A549 (cell line): ENCODE measurements at regions not wholly inside any gene's neighbourhood (a gene's known extent, or its start where the extent isn't known, plus 50 kb on each side); places are given as distances from the start of the nearest gene placed in this dataset.
"Not testable (repeated sequence)": the region's sequence is repeated elsewhere in the genome, so short reads cannot be mapped to it uniquely, and the experiment has no call there.

Experiments
- ATAC-seq, 2 experiments: fragments of 200-7000 bp in 1 of 2; fragments of >200 bp in 1 of 2; cut with Nextera tagmentation in 1 of 2; cut with Tn5 transposase in 1 of 2; 3 replicates each; pipeline versions ENCODE4 v1.8.0 to v1.9.1; 2018 to 2020; ENCODE audit warnings: mild to moderate bottlenecking in 1 of 2, moderate library complexity in 1 of 2
- CTCF ChIA-PET: fragments of 300-600 bp; sonication (Branson Sonifier 250); formaldehyde crosslinking; extraction: SDS; loops from one replicate; lab custom pipeline; 2021; ENCODE audit warnings: antibody characterized with exemption, inconsistent platforms; lab: Yijun Ruan, JAX
- POLR2A ChIA-PET: fragments of 350-600 bp; formaldehyde crosslinking; extraction: SDS; loops from one replicate; lab custom pipeline; 2021; ENCODE audit warnings: antibody characterized with exemption, inconsistent platforms; lab: Yijun Ruan, JAX
- DNase-seq, 2 experiments: peaks; one replicate each; pipeline versions ENCODE4 v3.0.0 to v3.0.0-alpha.2; 2011 to 2016; ENCODE audit warnings: low read depth in 1 of 2, low spot score in 1 of 2
- FAIRE-seq: peaks from 2 replicates; lab custom pipeline; 2011; peaks lifted over from hg19 to GRCh38; lab: Jason Lieb, UNC
- H3K27ac ChIP-seq, 2 experiments: fragments of >200 bp; sonication (Bioruptor Twin); formaldehyde crosslinking; 3 replicates each; pipeline ENCODE4 v1.5.1; 2016 to 2017
- H3K4me1 ChIP-seq: fragments of >200 bp; sonication (Bioruptor Twin); formaldehyde crosslinking; 3 replicates; pipeline ENCODE4 v1.6.1; 2016
- H3K4me2 ChIP-seq: fragments of >200 bp; sonication (Bioruptor Twin); formaldehyde crosslinking; 3 replicates; pipeline ENCODE4 v1.6.1; 2016
- H3K4me3 ChIP-seq: fragments of >200 bp; sonication (Bioruptor Twin); formaldehyde crosslinking; 3 replicates; pipeline ENCODE4 v1.5.1; 2016
- H3K9me3 ChIP-seq: fragments of >200 bp; sonication (Bioruptor Twin); formaldehyde crosslinking; 3 replicates; pipeline ENCODE4 v1.6.1; 2016
- ATOH8 ChIP-seq: fragments of 250-450 bp; sonication (Bioruptor Pico); IDR thresholded peaks from 2 replicates; pipeline ENCODE4 v1.5.0; 2020; ENCODE audit warnings: low read depth, mild to moderate bottlenecking, moderate library complexity
- E2F6 ChIP-seq: IDR thresholded peaks from 2 replicates; pipeline ENCODE4 v1.6.1; 2012; ENCODE audit warnings: low read depth, borderline replicate concordance
- ELK1 ChIP-seq: fragments of 150-350 bp; IDR thresholded peaks from 2 replicates; pipeline ENCODE4 v1.6.1; 2014; ENCODE audit warnings: low read depth, mild to moderate bottlenecking, low read length
- EP300 ChIP-seq, 2 experiments: fragments of >200 bp; sonication (Bioruptor Twin); formaldehyde crosslinking; IDR thresholded peaks; 2 replicates in 1 of 2; 3 replicates in 1 of 2; pipeline ENCODE4 v1.6.1; 2016 to 2017
- GATA3 ChIP-seq: IDR thresholded peaks from 2 replicates; pipeline ENCODE4 v1.6.1; 2012; ENCODE audit warnings: borderline replicate concordance
- HOXB13 ChIP-seq: fragments of 250-450 bp; sonication (Bioruptor Pico); IDR thresholded peaks from 2 replicates; pipeline ENCODE4 v1.5.0; 2020; ENCODE audit warnings: low read depth, mild to moderate bottlenecking, moderate library complexity
- MAFK ChIP-seq: fragments of 450-650 bp; IDR thresholded peaks from 2 replicates; pipeline ENCODE4 v1.6.1; 2014; ENCODE audit not compliant: partially characterized antibody
- MAX ChIP-seq: IDR thresholded peaks from 2 replicates; pipeline ENCODE4 v1.6.1; 2012
- MAZ ChIP-seq: fragments of 150-350 bp; IDR thresholded peaks from 2 replicates; pipeline ENCODE4 v1.6.1; 2014; ENCODE audit warnings: antibody characterized with exemption, low read depth, low read length, borderline replicate concordance
- PHF8 ChIP-seq: fragments of 200-600 bp; sonication (generic); IDR thresholded peaks from 2 replicates; pipeline ENCODE4 v1.6.1; 2016; ENCODE audit warnings: low read depth, mild to moderate bottlenecking, antibody characterized with exemption, moderate library complexity, borderline replicate concordance
- POLR2A ChIP-seq: IDR thresholded peaks from 2 replicates; pipeline ENCODE4 v1.6.1; 2012; ENCODE audit warnings: mild to moderate bottlenecking, low read length
- RAD21 ChIP-seq, 2 experiments: fragments of >200 bp in 1 of 2; sonication (Bioruptor Twin) in 1 of 2; formaldehyde crosslinking in 1 of 2; IDR thresholded peaks in 1 of 2; conservative IDR thresholded peaks in 1 of 2; 2 replicates in 1 of 2; 3 replicates in 1 of 2; pipeline ENCODE4 v1.6.1; 2012 to 2018; ENCODE audit warnings: inconsistent platforms in 1 of 2
- RCOR1 ChIP-seq: fragments of 150-350 bp; IDR thresholded peaks from 2 replicates; pipeline ENCODE4 v1.6.1; 2014; ENCODE audit warnings: antibody characterized with exemption, low read length, low read depth
- REST ChIP-seq: fragments of 200-600 bp; sonication (generic); IDR thresholded peaks from 2 replicates; pipeline ENCODE4 v1.6.1; 2016; ENCODE audit warnings: antibody characterized with exemption, mild to moderate bottlenecking, moderate library complexity
- WGBS: methylation state at CpG from one replicate; pipeline ENCODE4 v1.1.6; 2017; ENCODE audit errors: missing lambda C conversion rate; 5-methylcytosine and 5-hydroxymethylcytosine counted together
- TF ChIP-seq, protein P1 (sequence below): IDR thresholded peaks from 2 replicates; pipeline ENCODE4 v1.6.1; 2012
- TF ChIP-seq, protein P2 (sequence below): fragments of 450-650 bp; IDR thresholded peaks from 2 replicates; pipeline ENCODE4 v1.6.1; 2014; ENCODE audit warnings: antibody characterized with exemption
- TF ChIP-seq, protein P3 (sequence below): fragments of >200 bp; sonication (Bioruptor Twin); formaldehyde crosslinking; IDR thresholded peaks from 3 replicates; pipeline ENCODE4 v1.6.1; 2016

DNA sequence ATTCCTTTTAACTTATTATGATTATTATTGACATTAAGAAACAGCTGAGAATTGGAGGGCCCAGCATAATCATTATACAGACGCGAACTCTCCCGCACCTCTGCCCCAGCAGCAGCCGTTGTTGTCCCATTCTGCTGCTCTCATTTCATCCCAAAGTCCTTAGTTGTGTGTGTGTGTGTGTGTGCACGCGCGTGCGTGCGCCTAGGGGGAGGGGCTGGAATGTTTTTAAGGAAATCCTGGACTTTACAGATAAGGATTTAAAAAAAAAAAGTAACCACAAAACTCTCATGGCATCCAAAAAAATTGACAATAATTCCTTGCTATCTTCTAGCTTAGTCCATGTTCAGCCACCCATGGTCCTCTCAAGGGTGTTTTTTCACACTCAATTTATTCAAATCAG is 134.2 kb downstream of the WNT7A start:
- no peak for TF ChIP-seq REST
- no peak for TF ChIP-seq ATOH8
- no peak for TF ChIP-seq MAX
- H3K4me2 ChIP-seq: no peak overlapping the region
- POLR2A ChIA-PET: no interaction called here
- H3K27ac ChIP-seq: no peak overlapping the region
- H3K9me3 ChIP-seq: peaks cover 3% of the 10 kb centered on the region; the same call in 1 of the 3 replicates
- no peaks in the 10 kb centered on the region for H3K4me1 ChIP-seq
- FAIRE-seq (no peak), ATAC-seq (no peak), DNase-seq (no peak)
- CTCF ChIA-PET: interaction anchor here (0.7 kb wide), 1 partner anchor 183 kb away, joined by 3 read pairs; no protein-coding TSS in a partner anchor
- 69% methylated on average over 9 of the region's 9 CpGs for WGBS
- no peak overlapping the region for H3K4me3 ChIP-seq

DNA sequence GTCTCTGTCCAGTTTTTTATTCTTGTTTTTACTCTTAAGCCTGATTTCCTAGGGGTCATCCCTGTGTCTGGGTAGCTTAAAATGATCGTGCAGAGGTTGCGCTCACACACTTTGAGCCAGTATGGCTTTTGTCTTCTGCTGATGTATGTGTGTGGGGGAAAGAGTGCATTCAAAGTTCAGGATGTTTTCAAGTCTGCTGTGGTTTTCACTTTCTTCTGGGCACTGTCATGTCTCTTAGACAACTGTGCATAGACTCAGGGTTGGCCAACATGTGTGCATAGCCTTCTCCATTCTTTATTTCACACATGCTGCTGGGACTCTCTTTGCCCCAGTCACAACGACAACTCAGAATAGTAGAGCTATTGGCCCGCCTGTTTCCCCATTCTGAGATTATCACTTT is 139.1 kb downstream of the WNT7A start:
- ChIA-PET POLR2A (no interaction called here), CTCF (interaction anchor here (1.5 kb wide), 1 partner anchor 86 kb away, joined by 3 read pairs; no protein-coding TSS in a partner anchor)
- no peak for DNase-seq
- TF ChIP-seq ELK1 (no peak), POLR2A (no peak), EP300 (IDR thresholded peaks at IDR 0.05) (no peak), RCOR1 (no peak), HOXB13 (no peak), RAD21 (conservative IDR thresholded peaks at IDR 0.05 in 1 of 2, IDR thresholded peaks at IDR 0.05 in 1 of 2) (no peak)
- TF ChIP-seq, protein P1, sequence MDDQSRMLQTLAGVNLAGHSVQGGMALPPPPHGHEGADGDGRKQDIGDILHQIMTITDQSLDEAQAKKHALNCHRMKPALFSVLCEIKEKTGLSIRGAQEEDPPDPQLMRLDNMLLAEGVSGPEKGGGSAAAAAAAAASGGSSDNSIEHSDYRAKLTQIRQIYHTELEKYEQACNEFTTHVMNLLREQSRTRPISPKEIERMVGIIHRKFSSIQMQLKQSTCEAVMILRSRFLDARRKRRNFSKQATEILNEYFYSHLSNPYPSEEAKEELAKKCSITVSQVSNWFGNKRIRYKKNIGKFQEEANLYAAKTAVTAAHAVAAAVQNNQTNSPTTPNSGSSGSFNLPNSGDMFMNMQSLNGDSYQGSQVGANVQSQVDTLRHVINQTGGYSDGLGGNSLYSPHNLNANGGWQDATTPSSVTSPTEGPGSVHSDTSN: no peak
- no peak overlapping the region for H3K27ac ChIP-seq
- ATAC-seq: no peak
- FAIRE-seq: no peak
- H3K4me1 ChIP-seq: no peaks in the 10 kb centered on the region
- 13% methylated on average over 4 of the region's 4 CpGs for WGBS
- H3K4me2 ChIP-seq: no peak overlapping the region
- peaks cover 11% of the 10 kb centered on the region; the same call in 2 of the 3 replicates for H3K9me3 ChIP-seq
- H3K4me3 ChIP-seq: no peak overlapping the region

DNA sequence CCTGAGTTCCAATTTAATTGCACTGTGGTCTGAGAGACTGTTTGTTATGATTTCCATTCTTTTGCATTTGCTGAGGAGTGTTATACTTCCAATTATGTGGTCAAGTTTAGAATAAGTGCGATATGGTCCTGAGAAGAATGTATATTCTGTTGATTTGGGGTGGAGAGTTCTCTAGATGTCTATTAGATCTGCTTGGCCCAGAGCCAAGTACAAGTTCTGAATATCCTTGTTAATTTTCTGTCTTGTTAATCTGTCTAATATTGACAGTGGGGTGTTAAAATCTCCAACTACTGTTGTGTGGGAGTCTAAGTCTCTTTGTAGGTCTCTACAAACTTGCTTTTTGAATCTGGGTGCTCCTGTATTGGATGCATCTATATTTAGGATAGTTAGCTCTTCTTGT is 146.1 kb downstream of the WNT7A start:
- H3K27ac ChIP-seq, FAIRE-seq, H3K4me1 ChIP-seq, CTCF ChIA-PET, DNase-seq, H3K9me3 ChIP-seq, H3K4me3 ChIP-seq, POLR2A ChIA-PET, H3K4me2 ChIP-seq, ATAC-seq: not testable (repeated sequence)
- WGBS: 3% methylated on average over 1 of the region's 1 CpG

- CTCF ChIA-PET: no interaction called here
- FAIRE-seq (no peak), ATAC-seq (no peak), DNase-seq (no peak)
- Histone ChIP-seq H3K4me2 (no peak overlapping the region), H3K9me3 (no peaks in the 10 kb centered on the region; the same call in 2 of the 3 replicates), H3K4me1 (no peaks in the 10 kb centered on the region), H3K4me3 (no peak overlapping the region), H3K27ac (no peak overlapping the region)
- WGBS: 5% methylated on average over 2 of the region's 2 CpGs
- POLR2A ChIA-PET: no interaction called here
- TF ChIP-seq GATA3: no peak
- TF ChIP-seq, protein P2, sequence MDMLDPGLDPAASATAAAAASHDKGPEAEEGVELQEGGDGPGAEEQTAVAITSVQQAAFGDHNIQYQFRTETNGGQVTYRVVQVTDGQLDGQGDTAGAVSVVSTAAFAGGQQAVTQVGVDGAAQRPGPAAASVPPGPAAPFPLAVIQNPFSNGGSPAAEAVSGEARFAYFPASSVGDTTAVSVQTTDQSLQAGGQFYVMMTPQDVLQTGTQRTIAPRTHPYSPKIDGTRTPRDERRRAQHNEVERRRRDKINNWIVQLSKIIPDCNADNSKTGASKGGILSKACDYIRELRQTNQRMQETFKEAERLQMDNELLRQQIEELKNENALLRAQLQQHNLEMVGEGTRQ: no peak
- TF ChIP-seq PHF8: no peak
- TF ChIP-seq E2F6: no peak
- no peak for TF ChIP-seq EP300 (IDR thresholded peaks at IDR 0.05)
- no peak for TF ChIP-seq HOXB13
- TF ChIP-seq, protein P3, sequence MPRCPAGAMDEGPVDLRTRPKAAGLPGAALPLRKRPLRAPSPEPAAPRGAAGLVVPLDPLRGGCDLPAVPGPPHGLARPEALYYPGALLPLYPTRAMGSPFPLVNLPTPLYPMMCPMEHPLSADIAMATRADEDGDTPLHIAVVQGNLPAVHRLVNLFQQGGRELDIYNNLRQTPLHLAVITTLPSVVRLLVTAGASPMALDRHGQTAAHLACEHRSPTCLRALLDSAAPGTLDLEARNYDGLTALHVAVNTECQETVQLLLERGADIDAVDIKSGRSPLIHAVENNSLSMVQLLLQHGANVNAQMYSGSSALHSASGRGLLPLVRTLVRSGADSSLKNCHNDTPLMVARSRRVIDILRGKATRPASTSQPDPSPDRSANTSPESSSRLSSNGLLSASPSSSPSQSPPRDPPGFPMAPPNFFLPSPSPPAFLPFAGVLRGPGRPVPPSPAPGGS: no peak
- TF ChIP-seq MAZ: no peak
- TF ChIP-seq MAFK: no peak
Observed at GRCh38 chr3:13728487-13728886, 151.4 kb downstream of the WNT7A start.
